Suprapubic skin (tissue), 4 donors: ENCODE measurements at regions not wholly inside any gene's neighbourhood (a gene's known extent, or its start where the extent isn't known, plus 50 kb on each side); places are given as distances from the start of the nearest gene placed in this dataset.

ENCODE experiments used
- DNase-seq, 2 donors: peaks; one replicate each; pipeline ENCODE4 v3.0.0-alpha.2; 2019; ENCODE audit warnings: low spot score in 2 of 2
- H3K27ac ChIP-seq: fragments of 200-600 bp; sonication (generic); one replicate; pipeline ENCODE4 v1.5.1; 2019
- H3K27me3 ChIP-seq: fragments of 200-600 bp; sonication (generic); one replicate; pipeline ENCODE4 v1.5.1; 2019
- H3K36me3 ChIP-seq: fragments of 200-600 bp; sonication (generic); one replicate; pipeline ENCODE4 v1.5.1; 2019
- H3K4me1 ChIP-seq: fragments of 200-600 bp; sonication (generic); one replicate; pipeline ENCODE4 v1.5.1; 2019
- H3K4me3 ChIP-seq: fragments of 200-600 bp; sonication (generic); one replicate; pipeline ENCODE4 v1.5.1; 2019; ENCODE audit warnings: mild to moderate bottlenecking
- H3K9me3 ChIP-seq: fragments of 200-600 bp; sonication (generic); one replicate; pipeline ENCODE4 v1.5.1; 2019
- CTCF ChIP-seq, 2 donors: fragments of 200-600 bp in 1 of 2; fragments of 450-650 bp in 1 of 2; sonication (generic) in 1 of 2; IDR thresholded peaks; one replicate each; pipeline ENCODE4 v1.5.1; 2016 to 2019; ENCODE audit warnings: antibody characterized with exemption in 2 of 2, mild to moderate bottlenecking in 1 of 2, moderate library complexity in 1 of 2
- EP300 ChIP-seq: sonication (generic); formaldehyde crosslinking; IDR thresholded peaks from one replicate; pipeline ENCODE4 v1.6.1; 2017; ENCODE audit warnings: antibody characterized with exemption
- POLR2A ChIP-seq, 2 donors: fragments of 450-650 bp; IDR thresholded peaks; one replicate each; pipeline ENCODE4 v1.6.1; 2017; ENCODE audit warnings: antibody characterized with exemption in 2 of 2, mild to moderate bottlenecking in 2 of 2, moderate library complexity in 2 of 2
- POLR2AphosphoS5 ChIP-seq, 3 donors: sonication (generic); formaldehyde crosslinking; IDR thresholded peaks; one replicate each; pipeline ENCODE4 v1.6.1; 2017; ENCODE audit warnings: antibody characterized with exemption in 3 of 3
- WGBS: methylation state at CpG from one replicate; pipeline ENCODE4 v1.1.5; 2018; 5-methylcytosine and 5-hydroxymethylcytosine counted together

GRCh38 chr14:71852181-71852580, 80.0 kb upstream of the RGS6 start:
- no peaks in the 10 kb centered on the region for H3K27me3 ChIP-seq
- TF ChIP-seq POLR2AphosphoS5 (IDR thresholded peaks at IDR 0.05): no peak
- no peak for TF ChIP-seq EP300
- TF ChIP-seq POLR2A (IDR thresholded peaks at IDR 0.05): no peak
- no peak for TF ChIP-seq CTCF (IDR thresholded peaks at IDR 0.05)
- no peak overlapping the region for H3K4me3 ChIP-seq
- no peaks in the 10 kb centered on the region for H3K9me3 ChIP-seq
- no peaks in the 10 kb centered on the region for H3K36me3 ChIP-seq
- H3K4me1 ChIP-seq: no peaks in the 10 kb centered on the region
- no peak for DNase-seq
- H3K27ac ChIP-seq: no peak overlapping the region

- Histone ChIP-seq H3K27me3 (no peaks in the 10 kb centered on the region), H3K27ac (no peak overlapping the region), H3K4me1 (no peaks in the 10 kb centered on the region), H3K9me3 (no peaks in the 10 kb centered on the region), H3K36me3 (no peaks in the 10 kb centered on the region), H3K4me3 (no peak overlapping the region)
- no peak for DNase-seq
- TF ChIP-seq POLR2AphosphoS5 (IDR thresholded peaks at IDR 0.05): no peak
- TF ChIP-seq CTCF (IDR thresholded peaks at IDR 0.05): peak in 1 of 2 donors; percentile 30
- no peak for TF ChIP-seq EP300
- 95% methylated on average over 1 of the region's 1 CpG for WGBS
These were observed 76.7 kb upstream of the RGS6 start for GRCh38 chr14:71855399-71856036.

GRCh38 chr14:71856199-71856919, 75.9 kb upstream of the RGS6 start:
- no peak for TF ChIP-seq POLR2AphosphoS5 (IDR thresholded peaks at IDR 0.05)
- no peak for TF ChIP-seq POLR2A (IDR thresholded peaks at IDR 0.05)
- no peak for TF ChIP-seq CTCF (IDR thresholded peaks at IDR 0.05)
- TF ChIP-seq EP300: no peak
- Histone ChIP-seq H3K27me3 (no peaks in the 10 kb centered on the region), H3K36me3 (no peaks in the 10 kb centered on the region), H3K27ac (no peak overlapping the region), H3K4me3 (no peak overlapping the region), H3K9me3 (no peaks in the 10 kb centered on the region), H3K4me1 (no peaks in the 10 kb centered on the region)
- WGBS: 79% methylated on average over 9 of the region's 9 CpGs
- DNase-seq: no peak

- H3K27ac ChIP-seq: no peak overlapping the region
- H3K9me3 ChIP-seq: no peaks in the 10 kb centered on the region
- no peak for TF ChIP-seq CTCF (IDR thresholded peaks at IDR 0.05)
- TF ChIP-seq POLR2AphosphoS5 (IDR thresholded peaks at IDR 0.05): no peak
- no peak for TF ChIP-seq POLR2A (IDR thresholded peaks at IDR 0.05)
- no peak for TF ChIP-seq EP300
- DNase-seq: no peak
- H3K36me3 ChIP-seq: no peaks in the 10 kb centered on the region
- 70% methylated on average over 3 of the region's 3 CpGs for WGBS
- no peak overlapping the region for H3K4me3 ChIP-seq
- H3K4me1 ChIP-seq: no peaks in the 10 kb centered on the region
- no peaks in the 10 kb centered on the region for H3K27me3 ChIP-seq
These were observed 69.2 kb upstream of the RGS6 start for GRCh38 chr14:71863049-71863448.

- no peak overlapping the region for H3K27ac ChIP-seq
- H3K27me3 ChIP-seq: no peaks in the 10 kb centered on the region
- no peaks in the 10 kb centered on the region for H3K9me3 ChIP-seq
- 69% methylated on average over 3 of the region's 3 CpGs for WGBS
- H3K36me3 ChIP-seq: no peaks in the 10 kb centered on the region
- TF ChIP-seq EP300 (no peak), CTCF (IDR thresholded peaks at IDR 0.05) (no peak), POLR2AphosphoS5 (IDR thresholded peaks at IDR 0.05) (no peak), POLR2A (IDR thresholded peaks at IDR 0.05) (no peak)
- DNase-seq: no peak
- no peak overlapping the region for H3K4me3 ChIP-seq
- no peaks in the 10 kb centered on the region for H3K4me1 ChIP-seq
These were observed 68.5 kb upstream of the RGS6 start for GRCh38 chr14:71863766-71864165.
